IPS-15b (cell line): ENCODE measurements at regions not wholly inside any gene's neighbourhood (a gene's known extent, or its start where the extent isn't known, plus 50 kb on each side); places are given as distances from the start of the nearest gene placed in this dataset.
A peak's percentile ranks its signal among the peaks of the same experiment; 100 is the strongest.

ENCODE experiments used
- H3K27me3 ChIP-seq: one replicate; pipeline ENCODE4 v1.6.1; 2013; ENCODE audit warnings: low read length; ENCODE audit not compliant: control insufficient read depth, insufficient read depth
- H3K36me3 ChIP-seq: one replicate; pipeline ENCODE4 v1.6.1; 2013; ENCODE audit warnings: low read length; ENCODE audit not compliant: control insufficient read depth, insufficient read depth
- H3K4me1 ChIP-seq: one replicate; pipeline ENCODE4 v1.6.1; 2013; ENCODE audit warnings: mild to moderate bottlenecking, low read length; ENCODE audit not compliant: control insufficient read depth, insufficient read depth
- H3K4me3 ChIP-seq: one replicate; pipeline ENCODE4 v1.5.1; 2013; ENCODE audit warnings: low read depth, low read length
- H3K9ac ChIP-seq: one replicate; pipeline ENCODE4 v1.6.1; 2013; ENCODE audit warnings: low read depth, mild to moderate bottlenecking, low read length
- H3K9me3 ChIP-seq: one replicate; pipeline ENCODE4 v1.6.1; 2013; ENCODE audit warnings: mild to moderate bottlenecking, low read length; ENCODE audit not compliant: control insufficient read depth, insufficient read depth

- no peak overlapping the region for H3K4me3 ChIP-seq
- H3K4me1 ChIP-seq, result peaks cover 12% of the 10 kb centered on the region
- H3K27me3 ChIP-seq, result no peaks in the 10 kb centered on the region
- no peaks in the 10 kb centered on the region for H3K36me3 ChIP-seq
- no peaks in the 10 kb centered on the region for H3K9me3 ChIP-seq
- H3K9ac ChIP-seq, result no peak overlapping the region
Observed at GRCh38 chr2:59888706-59889105, 664.7 kb downstream of the BCL11A start.

- H3K9ac ChIP-seq, result peak overlapping the region; percentile 37
Observed at GRCh38 chr2:59888015-59888414, 665.4 kb downstream of the BCL11A start.

GRCh38 chr2:59887366-59887765 lies 666.1 kb downstream of the BCL11A start:
- Histone ChIP-seq H3K36me3 (no peaks in the 10 kb centered on the region), H3K9ac (no peak overlapping the region), H3K4me3 (no peak overlapping the region), H3K4me1 (peaks cover 12% of the 10 kb centered on the region), H3K27me3 (no peaks in the 10 kb centered on the region), H3K9me3 (no peaks in the 10 kb centered on the region)

More at GRCh38 chr2:59888015-59888414, 665.4 kb downstream of the BCL11A start:
- no peak overlapping the region for H3K4me3 ChIP-seq
- no peaks in the 10 kb centered on the region for H3K36me3 ChIP-seq
- no peaks in the 10 kb centered on the region for H3K27me3 ChIP-seq
- no peaks in the 10 kb centered on the region for H3K9me3 ChIP-seq
- H3K4me1 ChIP-seq, result peaks cover 12% of the 10 kb centered on the region

- H3K4me3 ChIP-seq, result no peak overlapping the region
- H3K9me3 ChIP-seq, result no peaks in the 10 kb centered on the region
- H3K9ac ChIP-seq, result no peak overlapping the region
- no peaks in the 10 kb centered on the region for H3K27me3 ChIP-seq
- H3K4me1 ChIP-seq, result peaks cover 12% of the 10 kb centered on the region
- H3K36me3 ChIP-seq, result no peaks in the 10 kb centered on the region
Observed at GRCh38 chr2:59886759-59887158, 666.7 kb downstream of the BCL11A start.

- Histone ChIP-seq H3K36me3 (no peaks in the 10 kb centered on the region), H3K27me3 (no peaks in the 10 kb centered on the region), H3K9me3 (no peaks in the 10 kb centered on the region), H3K4me1 (peaks cover 12% of the 10 kb centered on the region), H3K9ac (no peak overlapping the region), H3K4me3 (no peak overlapping the region)
Observed at GRCh38 chr2:59885541-59885940, 667.9 kb downstream of the BCL11A start.

- peaks cover 15% of the 10 kb centered on the region for H3K4me1 ChIP-seq
- no peak overlapping the region for H3K4me3 ChIP-seq
- H3K27me3 ChIP-seq, result no peaks in the 10 kb centered on the region
- no peaks in the 10 kb centered on the region for H3K36me3 ChIP-seq
- H3K9me3 ChIP-seq, result no peaks in the 10 kb centered on the region
- H3K9ac ChIP-seq, result no peak overlapping the region
Observed at GRCh38 chr2:59884166-59884565, 669.3 kb downstream of the BCL11A start.

- H3K36me3 ChIP-seq, result no peaks in the 10 kb centered on the region
- no peak overlapping the region for H3K9ac ChIP-seq
- no peak overlapping the region for H3K4me3 ChIP-seq
- no peaks in the 10 kb centered on the region for H3K9me3 ChIP-seq
- peaks cover 6% of the 10 kb centered on the region for H3K4me1 ChIP-seq
- no peaks in the 10 kb centered on the region for H3K27me3 ChIP-seq
Observed at GRCh38 chr2:59882822-59883221, 670.6 kb downstream of the BCL11A start.

GRCh38 chr2:59882279-59882678 lies 671.2 kb downstream of the BCL11A start:
- Histone ChIP-seq H3K4me3 (no peak overlapping the region), H3K4me1 (peaks cover 3% of the 10 kb centered on the region)

GRCh38 chr2:59881218-59881617 lies 672.2 kb downstream of the BCL11A start:
- H3K4me1 ChIP-seq, result peaks cover 3% of the 10 kb centered on the region
- no peaks in the 10 kb centered on the region for H3K36me3 ChIP-seq
- H3K4me3 ChIP-seq, result no peak overlapping the region
- no peak overlapping the region for H3K9ac ChIP-seq
- H3K27me3 ChIP-seq, result no peaks in the 10 kb centered on the region
- H3K9me3 ChIP-seq, result no peaks in the 10 kb centered on the region

More at GRCh38 chr2:59882279-59882678, 671.2 kb downstream of the BCL11A start:
- H3K9me3 ChIP-seq, result no peaks in the 10 kb centered on the region
- no peaks in the 10 kb centered on the region for H3K27me3 ChIP-seq
- H3K9ac ChIP-seq, result no peak overlapping the region
- no peaks in the 10 kb centered on the region for H3K36me3 ChIP-seq

- no peak overlapping the region for H3K4me3 ChIP-seq
- no peaks in the 10 kb centered on the region for H3K36me3 ChIP-seq
- no peak overlapping the region for H3K9ac ChIP-seq
- H3K27me3 ChIP-seq, result no peaks in the 10 kb centered on the region
- no peaks in the 10 kb centered on the region for H3K9me3 ChIP-seq
- H3K4me1 ChIP-seq, result peaks cover 7% of the 10 kb centered on the region
Observed at GRCh38 chr2:59879700-59880131, 673.7 kb downstream of the BCL11A start.

- H3K27me3 ChIP-seq, result no peaks in the 10 kb centered on the region
- H3K4me3 ChIP-seq, result no peak overlapping the region
- H3K4me1 ChIP-seq, result peaks cover 9% of the 10 kb centered on the region
- no peaks in the 10 kb centered on the region for H3K9me3 ChIP-seq
- H3K9ac ChIP-seq, result no peak overlapping the region
- no peaks in the 10 kb centered on the region for H3K36me3 ChIP-seq
Observed at GRCh38 chr2:59875836-59876235, 677.6 kb downstream of the BCL11A start.

- Histone ChIP-seq H3K36me3 (no peaks in the 10 kb centered on the region), H3K4me3 (no peak overlapping the region), H3K9ac (no peak overlapping the region), H3K9me3 (no peaks in the 10 kb centered on the region), H3K4me1 (peaks cover 9% of the 10 kb centered on the region), H3K27me3 (no peaks in the 10 kb centered on the region)
Observed at GRCh38 chr2:59874971-59875755, 678.3 kb downstream of the BCL11A start.
